Hepatic stellate cell (primary cell): ENCODE measurements at regions not wholly inside any gene's neighbourhood (a gene's known extent, or its start where the extent isn't known, plus 50 kb on each side); places are given as distances from the start of the nearest gene placed in this dataset.
A peak's percentile ranks its signal among the peaks of the same experiment; 100 is the strongest.
"Not testable (repeated sequence)": the region's sequence is repeated elsewhere in the genome, so short reads cannot be mapped to it uniquely, and the experiment has no call there.

Experiments used
- DNase-seq: peaks from one replicate; pipeline ENCODE4 v3.0.0; 2011; ENCODE audit warnings: low spot score

GRCh38 chr12:68984796-68985573 lies 52.0 kb upstream of the CPM start:
- DNase-seq, result no peak

- DNase-seq, result not testable (repeated sequence)
Measured at GRCh38 chr12:68997526-68997925, 64.6 kb upstream of the CPM start.

GRCh38 chr12:68998041-68998440 lies 65.1 kb upstream of the CPM start:
- no peak for DNase-seq

DNA sequence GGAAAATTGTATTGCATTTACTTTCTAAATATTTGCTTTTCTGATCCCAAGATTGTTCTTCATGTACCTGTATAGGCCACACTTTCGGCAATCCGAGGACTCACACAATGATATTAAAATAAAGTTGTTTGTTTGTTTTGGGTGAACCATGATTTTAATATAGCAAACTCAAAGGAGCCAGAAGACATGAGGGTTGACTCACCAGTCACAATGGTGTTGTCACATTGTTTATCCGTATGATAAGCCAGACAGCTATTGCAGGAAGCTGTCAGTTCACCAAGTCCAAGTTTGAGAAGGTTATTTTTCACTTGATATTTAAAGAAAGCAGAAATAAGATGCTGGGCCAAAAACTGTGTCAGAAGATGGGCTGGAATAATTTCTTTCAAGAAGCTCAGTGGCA lies 67.1 kb upstream of the CPM start:
- DNase-seq, result no peak

DNA sequence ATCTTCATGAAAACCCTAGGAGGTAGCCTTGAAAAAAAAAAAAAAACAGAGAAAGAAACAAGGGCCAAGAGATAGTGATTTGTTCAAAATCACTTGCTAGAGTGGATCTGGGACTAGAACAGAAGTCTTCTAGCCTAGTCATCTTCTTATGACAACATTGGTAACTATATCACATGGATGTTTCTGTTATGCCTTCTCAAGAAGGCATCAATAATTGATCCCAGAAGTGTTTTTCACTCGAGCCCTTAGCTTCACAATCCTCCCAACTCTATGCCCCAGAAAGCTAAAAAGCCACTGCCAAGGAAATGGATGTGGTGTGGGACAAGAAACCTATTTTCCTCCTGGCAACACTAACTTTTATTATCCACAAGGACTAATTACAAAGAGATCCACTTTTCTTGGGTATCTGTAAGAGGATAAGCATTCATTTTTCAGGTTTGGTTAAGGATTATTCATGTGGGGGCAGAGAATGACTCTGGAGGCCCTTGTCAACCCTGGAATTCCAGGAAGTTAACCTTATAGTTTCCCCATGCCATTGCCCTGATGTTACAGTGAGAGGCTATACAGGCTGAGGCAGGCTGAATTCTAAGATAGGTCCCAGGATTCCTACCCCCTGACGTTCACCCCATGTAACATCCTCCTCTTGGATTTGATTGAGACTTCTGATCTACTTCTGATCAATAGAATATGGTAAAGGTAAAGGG lies 67.7 kb upstream of the CPM start:
- DNase-seq, result peak; percentile 22

- no peak for DNase-seq
Measured at GRCh38 chr12:69001251-69001650, 68.3 kb upstream of the CPM start.

DNA sequence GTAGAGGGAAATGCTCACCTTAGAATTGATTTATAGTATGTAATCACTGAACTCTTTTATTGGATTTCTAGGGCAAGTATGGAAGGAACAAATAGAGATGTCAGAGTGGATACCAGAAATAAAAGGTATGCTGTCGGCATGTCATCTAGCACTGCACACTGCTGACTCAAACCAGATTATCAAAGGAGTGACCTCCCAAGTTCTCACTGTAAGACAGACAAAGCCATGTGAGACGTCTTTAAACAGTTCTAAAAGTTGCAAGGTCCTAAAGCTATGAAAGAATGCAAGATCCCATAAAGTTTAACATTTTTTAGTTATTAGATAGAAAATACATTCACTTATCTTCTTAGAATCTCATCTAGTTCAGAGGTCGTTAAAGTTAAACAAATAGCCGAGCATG lies 70.0 kb upstream of the CPM start:
- no peak for DNase-seq

GRCh38 chr12:69003991-69004390 lies 71.0 kb upstream of the CPM start:
- DNase-seq, result no peak

- peak; percentile 32 for DNase-seq
Measured at GRCh38 chr12:69007101-69007854, 74.3 kb upstream of the CPM start.

DNA sequence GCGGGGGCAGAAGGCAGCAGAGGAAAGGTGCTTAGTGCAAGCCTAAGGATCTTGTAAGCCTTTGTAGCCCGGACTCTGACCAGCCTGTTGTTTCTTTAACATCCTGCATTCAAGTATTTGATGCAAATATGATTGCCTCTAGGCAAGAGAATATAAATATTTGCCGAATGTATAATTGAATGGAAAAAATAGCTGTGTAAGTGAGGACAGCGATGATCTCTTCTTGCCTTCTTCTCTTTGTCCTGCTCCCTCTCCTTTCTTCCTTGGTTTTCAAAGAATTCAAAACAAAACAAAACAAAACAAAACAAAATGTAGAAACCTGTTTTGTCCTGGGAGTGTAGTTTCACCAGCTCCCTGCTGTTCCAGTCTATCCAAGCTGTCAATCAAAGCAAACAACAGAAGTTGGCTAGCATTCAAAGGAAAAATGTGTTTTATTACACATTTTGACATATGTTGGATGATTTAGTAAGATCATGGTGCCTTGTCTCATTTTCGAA lies 74.9 kb upstream of the CPM start:
- DNase-seq, result no peak

- no peak for DNase-seq
Measured at GRCh38 chr12:69008520-69008919, 75.5 kb upstream of the CPM start.

DNA sequence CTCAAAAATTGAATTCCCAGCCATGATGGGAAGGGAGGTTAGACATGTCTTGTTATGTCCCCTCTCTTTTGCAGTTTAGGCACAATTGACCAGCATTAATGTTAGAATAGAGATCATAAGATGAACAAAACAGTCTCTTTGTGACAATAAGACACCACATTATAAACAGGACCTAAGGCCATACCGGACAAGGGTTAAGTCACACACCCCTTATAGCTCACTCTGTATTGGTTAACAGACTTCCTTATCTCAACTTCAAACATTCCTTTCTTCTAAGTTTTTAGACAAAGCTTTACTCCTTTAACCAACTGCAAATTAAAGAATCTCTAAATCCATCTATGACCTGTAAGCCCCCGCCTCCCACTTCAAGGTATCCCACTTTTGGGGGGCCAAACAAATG lies 81.1 kb upstream of the CPM start:
- DNase-seq, result no peak

- no peak for DNase-seq
Measured at GRCh38 chr12:69015017-69015416, 82.0 kb upstream of the CPM start.

GRCh38 chr12:69015831-69016230 lies 82.9 kb upstream of the CPM start:
- no peak for DNase-seq

DNA sequence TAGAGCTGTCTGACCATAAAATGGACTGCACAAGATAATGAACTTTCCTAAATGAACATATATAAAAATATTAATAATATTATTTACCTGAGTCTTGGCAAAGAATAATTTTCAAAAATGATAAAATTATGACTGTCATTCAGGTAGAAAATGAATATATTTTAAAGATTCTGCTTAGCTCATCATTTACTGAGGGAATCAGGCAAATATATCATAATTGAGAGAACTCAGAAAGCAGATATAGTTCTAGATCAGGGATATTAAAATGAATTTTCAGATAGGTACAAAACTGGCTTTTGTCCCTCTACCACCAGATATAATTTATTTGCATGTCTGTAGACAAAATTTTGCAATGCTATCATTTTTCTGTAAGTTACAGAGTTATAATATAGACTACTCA lies 86.1 kb upstream of the CPM start:
- no peak for DNase-seq

GRCh38 chr12:69019910-69020309 lies 86.9 kb upstream of the CPM start:
- no peak for DNase-seq

- no peak for DNase-seq
Measured at GRCh38 chr12:69022674-69023073, 89.7 kb upstream of the CPM start.

- DNase-seq, result no peak
Measured at GRCh38 chr12:69023840-69024239, 90.9 kb upstream of the CPM start.

GRCh38 chr12:69024413-69024812 lies 91.4 kb upstream of the CPM start:
- DNase-seq, result no peak

- no peak for DNase-seq
Measured at GRCh38 chr12:69024907-69025306, 91.9 kb upstream of the CPM start.

DNA sequence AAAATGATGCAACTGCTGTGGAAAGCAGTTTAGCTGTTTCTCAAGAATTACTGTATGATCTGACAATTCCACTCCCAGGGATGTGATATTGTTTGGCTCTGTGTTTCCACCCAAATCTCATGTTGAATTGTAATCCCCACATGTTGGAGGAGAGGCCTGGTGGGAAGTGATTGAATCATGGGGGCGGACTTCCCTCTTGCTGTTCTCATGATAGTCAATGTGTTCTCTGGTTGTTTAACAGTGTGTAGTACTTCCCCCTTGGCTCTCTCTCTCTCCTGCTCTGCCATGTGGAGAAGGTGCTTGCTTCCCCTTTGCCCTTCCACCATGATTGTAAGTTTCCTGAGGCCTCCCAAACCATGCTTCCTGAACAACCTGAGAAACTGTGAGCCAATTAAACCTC lies 93.4 kb upstream of the CPM start:
- DNase-seq, result no peak

DNA sequence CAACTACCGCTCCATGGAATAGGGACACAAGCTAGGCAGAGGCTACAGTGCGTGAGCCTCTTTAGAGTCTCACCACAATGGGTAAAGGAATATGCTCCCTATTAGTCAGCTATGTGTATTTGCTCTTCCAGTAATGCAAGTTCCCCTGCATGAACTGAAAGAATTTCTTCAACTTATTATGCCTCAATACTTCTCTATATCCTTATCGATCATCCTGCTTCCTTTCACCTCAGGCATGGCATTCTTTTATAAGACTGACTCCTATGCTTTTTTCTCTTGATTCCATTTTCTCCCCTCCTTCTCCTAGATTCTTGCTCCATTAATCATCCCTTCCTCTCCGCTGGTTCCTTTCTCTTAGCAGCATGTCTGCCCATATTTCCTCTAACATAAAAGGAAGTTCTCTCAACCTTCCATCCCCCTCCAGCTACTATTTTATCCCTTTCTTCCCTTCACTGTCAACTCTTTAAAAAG lies 94.5 kb upstream of the CPM start:
- no peak for DNase-seq
